GM10266 (cell line): ENCODE measurements at regions not wholly inside any gene's neighbourhood (a gene's known extent, or its start where the extent isn't known, plus 50 kb on each side); places are given as distances from the start of the nearest gene placed in this dataset.

Experiments
- DNase-seq: peaks from one replicate; pipeline ENCODE4 v3.0.0; 2012; ENCODE audit errors: extremely low spot score
- TF ChIP-seq, protein P1 (sequence below): IDR thresholded peaks from 2 replicates; pipeline ENCODE4 v1.5.1; 2012; ENCODE audit warnings: mild to moderate bottlenecking, low read depth; ENCODE audit not compliant: control insufficient read depth, insufficient read depth; ENCODE audit errors: missing control alignments

- DNase-seq = no peak
- TF ChIP-seq, protein P1, sequence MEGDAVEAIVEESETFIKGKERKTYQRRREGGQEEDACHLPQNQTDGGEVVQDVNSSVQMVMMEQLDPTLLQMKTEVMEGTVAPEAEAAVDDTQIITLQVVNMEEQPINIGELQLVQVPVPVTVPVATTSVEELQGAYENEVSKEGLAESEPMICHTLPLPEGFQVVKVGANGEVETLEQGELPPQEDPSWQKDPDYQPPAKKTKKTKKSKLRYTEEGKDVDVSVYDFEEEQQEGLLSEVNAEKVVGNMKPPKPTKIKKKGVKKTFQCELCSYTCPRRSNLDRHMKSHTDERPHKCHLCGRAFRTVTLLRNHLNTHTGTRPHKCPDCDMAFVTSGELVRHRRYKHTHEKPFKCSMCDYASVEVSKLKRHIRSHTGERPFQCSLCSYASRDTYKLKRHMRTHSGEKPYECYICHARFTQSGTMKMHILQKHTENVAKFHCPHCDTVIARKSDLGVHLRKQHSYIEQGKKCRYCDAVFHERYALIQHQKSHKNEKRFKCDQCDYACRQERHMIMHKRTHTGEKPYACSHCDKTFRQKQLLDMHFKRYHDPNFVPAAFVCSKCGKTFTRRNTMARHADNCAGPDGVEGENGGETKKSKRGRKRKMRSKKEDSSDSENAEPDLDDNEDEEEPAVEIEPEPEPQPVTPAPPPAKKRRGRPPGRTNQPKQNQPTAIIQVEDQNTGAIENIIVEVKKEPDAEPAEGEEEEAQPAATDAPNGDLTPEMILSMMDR = no peak
These were observed 136.2 kb upstream of the TAB2 start for GRCh38 chr6:149181304-149181703.

DNA sequence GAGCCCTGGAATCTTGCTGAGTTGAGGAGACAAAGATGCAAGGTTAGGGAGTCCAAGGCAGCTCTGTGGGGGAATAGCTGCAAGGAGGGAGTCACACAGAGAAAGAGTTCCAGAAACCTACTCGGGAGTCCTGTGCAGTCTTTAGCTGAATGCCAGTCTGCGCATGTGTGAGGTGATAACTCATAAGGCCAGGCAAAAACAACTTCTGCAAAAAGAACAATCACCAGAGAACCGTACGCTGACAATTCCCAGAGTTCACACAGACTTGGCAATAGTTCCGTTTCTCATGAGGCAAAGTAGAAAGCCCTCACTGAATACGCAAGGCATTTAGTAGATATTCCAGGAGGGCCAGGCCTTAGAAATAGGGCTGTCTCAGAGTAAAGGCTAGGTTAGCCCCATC, 135.2 kb upstream of the TAB2 start:
- no peak for DNase-seq
- TF ChIP-seq, protein P1 = no peak

DNA sequence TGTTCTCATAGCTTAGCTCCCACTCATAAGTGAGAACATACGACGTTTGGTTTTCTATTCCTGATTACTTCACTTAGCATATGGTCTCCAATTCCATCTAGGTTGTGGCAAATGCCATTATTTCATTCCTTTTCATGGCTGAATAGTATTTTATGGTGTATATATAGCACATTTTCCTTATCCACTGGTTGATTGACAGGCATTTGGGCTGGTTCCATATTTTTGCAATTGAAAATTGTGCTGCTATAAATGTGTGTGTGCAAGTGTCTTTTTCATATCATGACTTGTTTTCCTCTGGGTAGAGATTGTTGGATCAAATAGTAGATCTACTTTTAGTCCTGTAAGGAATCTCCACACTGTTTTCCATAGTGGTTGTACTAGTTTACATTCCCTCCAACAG, 133.0 kb upstream of the TAB2 start:
- TF ChIP-seq, protein P1 = no peak
- no peak for DNase-seq

GRCh38 chr6:149185799-149186357, 131.6 kb upstream of the TAB2 start:
- no peak for DNase-seq
- TF ChIP-seq, protein P1 = no peak

- no peak for DNase-seq
These were observed 130.6 kb upstream of the TAB2 start for GRCh38 chr6:149186873-149187272.

DNA sequence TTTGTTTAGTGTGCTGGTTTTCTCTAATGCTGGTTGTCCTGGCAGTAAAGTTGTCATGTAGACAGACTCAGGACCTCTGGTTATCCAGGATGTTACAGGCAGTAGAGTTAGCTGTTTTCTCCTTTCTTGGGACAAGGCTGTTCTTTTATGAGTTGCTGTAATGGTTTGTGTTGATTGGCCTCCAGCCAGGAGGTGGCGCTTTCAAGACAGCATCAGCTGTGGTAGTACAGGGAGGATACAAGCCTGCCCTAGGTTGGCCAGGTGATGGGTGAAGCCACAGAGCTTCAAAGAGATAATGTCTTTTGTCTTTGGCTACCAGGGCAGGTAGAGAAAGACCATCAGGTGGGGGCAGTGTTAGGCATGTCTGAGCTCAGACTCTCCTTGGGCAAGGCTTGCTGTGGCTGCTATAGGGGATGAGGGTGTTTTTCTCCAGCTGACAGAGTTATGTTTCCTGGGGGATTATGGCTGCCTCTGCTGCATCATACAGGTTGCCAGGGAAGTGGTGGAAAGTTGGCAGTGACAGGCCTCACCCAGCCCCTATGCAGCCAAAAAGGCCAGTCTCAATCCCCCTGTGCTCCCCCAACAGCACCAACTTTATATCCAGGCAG, 127.2 kb upstream of the TAB2 start:
- TF ChIP-seq, protein P1 = peak; percentile 50
- no peak for DNase-seq

More at GRCh38 chr6:149186873-149187272, 130.6 kb upstream of the TAB2 start:
- TF ChIP-seq, protein P1 = no peak

- no peak for DNase-seq
- TF ChIP-seq, protein P1 = no peak
These were observed 122.5 kb upstream of the TAB2 start for GRCh38 chr6:149194820-149195558.
